GM19372 (cell line): ENCODE measurements at regions not wholly inside any gene's neighbourhood (a gene's known extent, or its start where the extent isn't known, plus 50 kb on each side); places are given as distances from the start of the nearest gene placed in this dataset.

Experiments used
- ATAC-seq: cut with Tn5 transposase; IDR thresholded peaks from one replicate; pipeline ENCODE4 v1.9.1; 2021; ENCODE audit warnings: mild to moderate bottlenecking, low read depth, moderate library complexity; ENCODE audit not compliant: unreplicated experiment

- no peak for ATAC-seq
These were observed 911.9 kb downstream of the METTL15 start for GRCh38 chr11:29019960-29020683.

- ATAC-seq = no peak
These were observed 910.4 kb downstream of the METTL15 start for GRCh38 chr11:29018631-29019030.

GRCh38 chr11:29017941-29018340, 909.8 kb downstream of the METTL15 start:
- ATAC-seq = no peak

GRCh38 chr11:29012507-29012906, 904.3 kb downstream of the METTL15 start:
- no peak for ATAC-seq

GRCh38 chr11:29009426-29009825, 901.2 kb downstream of the METTL15 start:
- no peak for ATAC-seq

- ATAC-seq = no peak
These were observed 900.3 kb downstream of the METTL15 start for GRCh38 chr11:29008481-29008880.

- ATAC-seq = no peak
These were observed 898.5 kb downstream of the METTL15 start for GRCh38 chr11:29006668-29007067.

- ATAC-seq = no peak
These were observed 897.3 kb downstream of the METTL15 start for GRCh38 chr11:29005401-29005980.

- no peak for ATAC-seq
These were observed 894.6 kb downstream of the METTL15 start for GRCh38 chr11:29002816-29003215.

GRCh38 chr11:28999620-29000019, 891.4 kb downstream of the METTL15 start:
- no peak for ATAC-seq

- ATAC-seq = no peak
These were observed 884.8 kb downstream of the METTL15 start for GRCh38 chr11:28992996-28993395.

- no peak for ATAC-seq
These were observed 876.0 kb downstream of the METTL15 start for GRCh38 chr11:28984231-28984630.

GRCh38 chr11:28983780-28984179, 875.6 kb downstream of the METTL15 start:
- no peak for ATAC-seq

GRCh38 chr11:28981381-28981780, 873.2 kb downstream of the METTL15 start:
- ATAC-seq = no peak

- no peak for ATAC-seq
These were observed 868.6 kb downstream of the METTL15 start for GRCh38 chr11:28976801-28977145.

- no peak for ATAC-seq
These were observed 868.0 kb downstream of the METTL15 start for GRCh38 chr11:28976012-28976800.

- ATAC-seq = no peak
These were observed 861.6 kb downstream of the METTL15 start for GRCh38 chr11:28969832-28970231.

- no peak for ATAC-seq
These were observed 858.8 kb downstream of the METTL15 start for GRCh38 chr11:28966951-28967350.

GRCh38 chr11:28965819-28966218, 857.6 kb downstream of the METTL15 start:
- ATAC-seq = no peak

GRCh38 chr11:28964811-28965210, 856.6 kb downstream of the METTL15 start:
- no peak for ATAC-seq

- no peak for ATAC-seq
These were observed 855.0 kb downstream of the METTL15 start for GRCh38 chr11:28963187-28963586.

GRCh38 chr11:28962502-28962901, 854.3 kb downstream of the METTL15 start:
- ATAC-seq = no peak
